ENCODE measurements at regions not wholly inside any gene's neighbourhood (a gene's known extent, or its start where the extent isn't known, plus 50 kb on each side); places are given as distances from the start of the nearest gene placed in this dataset.
"Not testable (repeated sequence)": the region's sequence is repeated elsewhere in the genome, so short reads cannot be mapped to it uniquely, and the experiment has no call there.

GRCh38 chr4:156374069-156374468 is 420.4 kb upstream of the CTSO start:
- TF ChIP-seq CTCF (IDR thresholded peaks at IDR 0.05) (no peak), ZFX (IDR thresholded peaks at IDR 0.05; ENCODE audit: borderline replicate concordance) (no peak)
- no peak overlapping the region for H3K27ac ChIP-seq

GRCh38 chr4:156367502-156367901 is 413.8 kb upstream of the CTSO start:
- H3K27ac ChIP-seq, result not testable (repeated sequence)

GRCh38 chr4:156362581-156362980 is 408.9 kb upstream of the CTSO start:
- no peak for TF ChIP-seq ZFX (IDR thresholded peaks at IDR 0.05; ENCODE audit: borderline replicate concordance)
- no peak for TF ChIP-seq CTCF (IDR thresholded peaks at IDR 0.05)
- H3K27ac ChIP-seq, result no peak overlapping the region

GRCh38 chr4:156347412-156348075 is 393.9 kb upstream of the CTSO start:
- no peak overlapping the region for H3K27ac ChIP-seq

GRCh38 chr4:156346959-156347385 is 393.3 kb upstream of the CTSO start:
- no peak overlapping the region for H3K27ac ChIP-seq
- TF ChIP-seq ZFX (IDR thresholded peaks at IDR 0.05; ENCODE audit: borderline replicate concordance), result no peak

More at GRCh38 chr4:156347412-156348075, 393.9 kb upstream of the CTSO start:
- TF ChIP-seq CTCF (IDR thresholded peaks at IDR 0.05) (no peak), ZFX (IDR thresholded peaks at IDR 0.05; ENCODE audit: borderline replicate concordance) (no peak)

- TF ChIP-seq ZFX (IDR thresholded peaks at IDR 0.05; ENCODE audit: borderline replicate concordance), result no peak
- no peak for TF ChIP-seq CTCF (IDR thresholded peaks at IDR 0.05)
- no peak overlapping the region for H3K27ac ChIP-seq
Observed at GRCh38 chr4:156344397-156344796, 390.7 kb upstream of the CTSO start.

GRCh38 chr4:156336511-156336910 is 382.8 kb upstream of the CTSO start:
- TF ChIP-seq CTCF (IDR thresholded peaks at IDR 0.05), result no peak
- H3K27ac ChIP-seq, result no peak overlapping the region

DNA sequence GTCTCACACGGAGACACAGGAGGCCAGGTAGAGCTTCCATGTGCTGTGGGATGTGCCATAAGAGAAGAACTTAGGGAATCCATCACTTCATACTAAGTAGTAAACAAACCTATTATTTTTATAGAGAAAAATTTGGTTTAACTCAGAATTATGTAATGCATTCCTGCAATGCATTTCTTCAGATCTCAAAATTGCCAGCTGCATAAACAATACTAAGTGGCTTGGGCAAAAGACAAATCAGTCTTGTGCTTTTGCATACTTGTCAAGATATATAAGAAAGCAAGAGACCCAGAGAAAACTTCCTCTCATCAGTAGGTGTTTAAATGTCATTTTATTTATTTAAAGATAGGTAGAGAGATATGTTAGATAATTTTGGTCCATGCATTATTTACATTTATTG is 382.1 kb upstream of the CTSO start:
- TF ChIP-seq CTCF (IDR thresholded peaks at IDR 0.05) (no peak), ZFX (IDR thresholded peaks at IDR 0.05; ENCODE audit: borderline replicate concordance) (no peak)
- no peak overlapping the region for H3K27ac ChIP-seq

Measured in 22Rv1 (cell line).